Endothelial cell of umbilical vein (primary cell): ENCODE measurements at regions not wholly inside any gene's neighbourhood (a gene's known extent, or its start where the extent isn't known, plus 50 kb on each side); places are given as distances from the start of the nearest gene placed in this dataset.

ENCODE experiments used
- BruUV-seq: library from RNA; stranded (reverse); fragments of 400-500 nt; replicated peaks from 2 replicates; lab custom pipeline; 2021; lab: Mats Ljungman, UMichigan
- CTCF ChIA-PET: fragments of 300-600, 350-600 bp; sonication (Branson Sonifier 250); formaldehyde crosslinking; loops from one replicate; lab custom pipeline; 2021; ENCODE audit warnings: antibody characterized with exemption, inconsistent platforms; lab: Charles Lee
- POLR2A ChIA-PET: fragments of 300-600, 350-600 bp; sonication (Branson Sonifier 250); formaldehyde crosslinking; loops from one replicate; lab custom pipeline; 2021; ENCODE audit warnings: antibody characterized with exemption, inconsistent platforms; lab: Charles Lee
- DNase-seq: peaks from one replicate; pipeline ENCODE4 v3.0.0-alpha.2; 2011; ENCODE audit warnings: low read depth, low spot score
- FAIRE-seq: peaks from 2 replicates; lab custom pipeline; 2011; peaks lifted over from hg19 to GRCh38; lab: Jason Lieb, UNC
- H2AFZ ChIP-seq: 2 replicates; pipeline ENCODE4 v1.6.0; 2012; ENCODE audit warnings: low read depth, low read length, control low read depth, inconsistent platforms
- H3K27ac ChIP-seq: 2 replicates; pipeline ENCODE4 v1.5.1; 2011; ENCODE audit warnings: low read depth, mild to moderate bottlenecking, control low read depth, low read length, moderate library complexity; ENCODE audit not compliant: insufficient read depth
- H3K27me3 ChIP-seq, 2 experiments: 2 replicates each; pipeline versions ENCODE4 v1.6.0 to v1.6.1; 2011; ENCODE audit warnings: low read length in 2 of 2, mixed read lengths in 1 of 2; ENCODE audit not compliant: control insufficient read depth in 2 of 2, insufficient read depth in 2 of 2
- H3K36me3 ChIP-seq, 2 experiments: 2 replicates in 1 of 2; 3 replicates in 1 of 2; pipeline ENCODE4 v1.5.1; 2011; ENCODE audit warnings: low read length in 2 of 2, mild to moderate bottlenecking in 1 of 2, moderate library complexity in 1 of 2; ENCODE audit not compliant: control insufficient read depth in 2 of 2, insufficient read depth in 2 of 2; ENCODE audit errors: extremely low read depth in 1 of 2
- H3K4me1 ChIP-seq: 3 replicates; pipeline ENCODE4 v1.5.1; 2011; ENCODE audit warnings: mild to moderate bottlenecking, low read length; ENCODE audit not compliant: control insufficient read depth, insufficient read depth; ENCODE audit errors: extremely low read depth
- H3K4me2 ChIP-seq: 2 replicates; pipeline ENCODE4 v1.6.1; 2011; ENCODE audit warnings: low read length, control low read depth, mixed read lengths; ENCODE audit not compliant: insufficient read depth
- H3K4me3 ChIP-seq, 3 experiments: fragments of 200-600 bp in 1 of 3; sonication (generic), shearing (Covaris generic) in 1 of 3; replicated peaks in 1 of 3; 2 replicates each; pipeline ENCODE4 v1.5.1; 2011 to 2016; ENCODE audit warnings: control low read depth in 3 of 3, low read length in 3 of 3, mild to moderate bottlenecking in 2 of 3, inconsistent platforms in 1 of 3, low read depth in 1 of 3, moderate library complexity in 1 of 3; ENCODE audit not compliant: insufficient read depth in 1 of 3
- H3K79me2 ChIP-seq: 2 replicates; pipeline ENCODE4 v1.6.0; 2012; ENCODE audit warnings: low read length, inconsistent platforms; ENCODE audit not compliant: control insufficient read depth, insufficient read depth
- H3K9ac ChIP-seq: replicated peaks from 2 replicates; pipeline ENCODE3; 2011; ENCODE audit warnings: low read length, control low read depth; ENCODE audit not compliant: insufficient read depth; ENCODE audit errors: extremely low read depth
- H3K9me1 ChIP-seq: replicated peaks from 3 replicates; pipeline ENCODE4 v1.6.0; 2011; ENCODE audit warnings: mild to moderate bottlenecking, low read length; ENCODE audit not compliant: control insufficient read depth, insufficient read depth; ENCODE audit errors: extremely low read depth
- H3K9me3 ChIP-seq: replicated peaks from 2 replicates; pipeline ENCODE4 v1.5.1; 2012; ENCODE audit warnings: low read length, inconsistent platforms; ENCODE audit not compliant: control insufficient read depth, insufficient read depth
- H4K20me1 ChIP-seq: replicated peaks from 2 replicates; pipeline ENCODE3; 2011; ENCODE audit warnings: mild to moderate bottlenecking, low read length; ENCODE audit not compliant: control insufficient read depth, insufficient read depth; ENCODE audit errors: extremely low read depth
- CTCF ChIP-seq, 2 donors: IDR thresholded peaks; 1 replicate in 1 of 2; 2 replicates in 1 of 2; pipeline ENCODE4 v1.5.1; 2011; ENCODE audit warnings: low read length in 2 of 2, mild to moderate bottlenecking in 2 of 2, moderate library complexity in 2 of 2, control low read depth in 1 of 2, inconsistent platforms in 1 of 2, low read depth in 1 of 2; ENCODE audit not compliant: insufficient read depth in 1 of 2; ENCODE audit errors: extremely low read depth in 1 of 2
- EZH2 ChIP-seq: IDR thresholded peaks from 2 replicates; pipeline ENCODE4 v1.6.1; 2012; ENCODE audit warnings: borderline replicate concordance, low read depth, mild to moderate bottlenecking, moderate library complexity, low read length, inconsistent platforms; ENCODE audit not compliant: severe bottlenecking
- FOS ChIP-seq: IDR thresholded peaks from 2 replicates; pipeline ENCODE4 v1.6.1; 2011; ENCODE audit warnings: mild to moderate bottlenecking, low read length, moderate library complexity, borderline replicate concordance; ENCODE audit not compliant: insufficient read depth
- GATA2 ChIP-seq: IDR thresholded peaks from 2 replicates; pipeline ENCODE4 v1.7.0; 2011; ENCODE audit warnings: low read depth, mild to moderate bottlenecking, moderate library complexity, mixed read lengths, low read length; ENCODE audit not compliant: insufficient read length, insufficient read depth
- JUN ChIP-seq: IDR thresholded peaks from 2 replicates; pipeline ENCODE4 v1.6.1; 2011; ENCODE audit warnings: borderline replicate concordance, low read depth; ENCODE audit not compliant: insufficient read length, insufficient read depth
- MAX ChIP-seq: IDR thresholded peaks from 2 replicates; pipeline ENCODE4 v1.6.1; 2011; ENCODE audit not compliant: insufficient read depth, insufficient read length
- MYC ChIP-seq: IDR thresholded peaks from one replicate; pipeline ENCODE4 v1.6.1; 2011; ENCODE audit warnings: mild to moderate bottlenecking, low read depth, low read length
- POLR2A ChIP-seq: IDR thresholded peaks from 2 replicates; pipeline ENCODE4 v1.6.1; 2012; ENCODE audit warnings: low read depth, mild to moderate bottlenecking, control low read depth, low read length
- POLR2AphosphoS5 ChIP-seq: IDR thresholded peaks from 2 replicates; pipeline ENCODE4 v1.6.1; 2012; ENCODE audit warnings: low read depth, mild to moderate bottlenecking, control low read depth, low read length, moderate library complexity; ENCODE audit not compliant: insufficient read depth
- dilution Hi-C: fragments of 300-500 bp; cut with MboI; formaldehyde crosslinking; loops from one replicate; pipeline ENCODE4 v1.15.0; 2019; ENCODE audit warnings: low sequenced_read_pairs; ENCODE audit not compliant: extremely low pct_ligation_motif_present
- intact Hi-C: fragments of 100-400 bp; cut with micrococcal nuclease; formaldehyde crosslinking; loops from one replicate; pipeline ENCODE4 v1.10.0; 2022

- Histone ChIP-seq H3K4me2 (peak overlapping the region; percentile 46), H2AFZ (peak overlapping the region; percentile 10), H3K9ac (peak overlapping the region; percentile 48), H3K4me1 (peaks cover 32% of the 10 kb centered on the region), H3K36me3 (no peaks in the 10 kb centered on the region), H3K4me3 (no peak overlapping the region), H3K9me1 (no peaks in the 10 kb centered on the region), H3K9me3 (no peaks in the 10 kb centered on the region), H3K79me2 (no peaks in the 10 kb centered on the region), H4K20me1 (no peaks in the 10 kb centered on the region), H3K27me3 (no peaks in the 10 kb centered on the region), H3K27ac (peak overlapping the region; percentile 93)
- ChIA-PET CTCF (interaction anchor here (0.6 to 2.8 kb wide), 15 partner anchors 10 to 1392 kb away, joined by 3 to 22 read pairs (median 4); no protein-coding TSS in a partner anchor), POLR2A (interaction anchor here (0.7 to 1.4 kb wide), 4 partner anchors 35 to 1149 kb away, joined by 3 to 4 read pairs (median 3); no protein-coding TSS in a partner anchor)
- intact Hi-C loops (loop anchor here (1.0 kb wide), 4 partner anchors 10 to 1150 kb away; partner anchors contain the start of gene PLPP3), dilution Hi-C loops (no loop called here)
- peak; percentile 99 for DNase-seq
- TSS peak; percentile 90 for BruUV-seq
- FAIRE-seq: peak; percentile 98
- TF ChIP-seq POLR2A (peak; percentile 54), GATA2 (peak; percentile 99), CTCF (IDR thresholded peaks at IDR 0.05; ENCODE audit: extremely low read depth in 1 of 2, insufficient read depth in 1 of 2, low read depth in 1 of 2, low read length in 2 of 2) (no peak), EZH2 (no peak), MAX (no peak), FOS (peak; percentile 97), MYC (peak; percentile 71), JUN (peak; percentile 91), POLR2AphosphoS5 (peak; percentile 69)
Observed at GRCh38 chr1:55428944-55429931, 214.1 kb upstream of the USP24 start.
